ENCODE measurements at regions not wholly inside any gene's neighbourhood (a gene's known extent, or its start where the extent isn't known, plus 50 kb on each side); places are given as distances from the start of the nearest gene placed in this dataset.
"Not testable (repeated sequence)": the region's sequence is repeated elsewhere in the genome, so short reads cannot be mapped to it uniquely, and the experiment has no call there.

DNA sequence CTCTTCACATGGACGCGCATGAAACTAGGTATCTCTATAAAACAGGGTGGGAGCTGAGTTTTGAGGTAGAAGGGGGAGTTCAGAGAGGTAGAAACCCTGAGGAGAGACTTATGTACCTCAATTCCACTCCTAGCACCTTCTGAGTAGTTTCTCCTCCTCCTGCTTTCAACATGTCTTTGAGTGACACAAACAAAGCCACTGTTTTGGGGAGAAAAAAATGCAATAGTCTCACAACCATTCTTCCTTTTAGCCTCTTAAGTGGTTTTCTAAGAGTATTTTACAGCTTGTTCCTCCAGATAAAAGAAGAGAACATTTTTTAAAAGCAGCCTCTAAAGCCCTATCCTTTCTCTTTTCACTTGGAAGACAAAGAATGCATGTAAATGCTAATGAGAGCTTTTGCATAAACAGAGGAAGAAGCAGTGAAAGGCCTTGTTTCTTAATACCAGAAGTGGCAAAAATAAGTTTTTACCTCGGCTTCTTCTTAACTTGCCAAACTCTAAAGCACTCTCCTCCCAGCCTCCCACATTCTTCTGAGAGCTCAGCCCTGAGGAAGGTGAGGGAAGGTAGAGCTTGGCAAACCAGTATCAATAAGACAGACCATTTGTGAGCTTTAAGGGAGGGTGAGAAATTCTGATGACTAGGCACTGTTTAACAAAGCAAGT is 1304.4 kb upstream of the ACVR2A start:
- no peak for DNase-seq
- H3K4me1 ChIP-seq, result no peaks in the 10 kb centered on the region
- no peaks in the 10 kb centered on the region for H3K27me3 ChIP-seq
- no peaks in the 10 kb centered on the region for H3K9me3 ChIP-seq
- H3K4me3 ChIP-seq, result no peak overlapping the region
- TF ChIP-seq POLR2A (IDR thresholded peaks at IDR 0.05), result no peak
- TF ChIP-seq, protein P1, sequence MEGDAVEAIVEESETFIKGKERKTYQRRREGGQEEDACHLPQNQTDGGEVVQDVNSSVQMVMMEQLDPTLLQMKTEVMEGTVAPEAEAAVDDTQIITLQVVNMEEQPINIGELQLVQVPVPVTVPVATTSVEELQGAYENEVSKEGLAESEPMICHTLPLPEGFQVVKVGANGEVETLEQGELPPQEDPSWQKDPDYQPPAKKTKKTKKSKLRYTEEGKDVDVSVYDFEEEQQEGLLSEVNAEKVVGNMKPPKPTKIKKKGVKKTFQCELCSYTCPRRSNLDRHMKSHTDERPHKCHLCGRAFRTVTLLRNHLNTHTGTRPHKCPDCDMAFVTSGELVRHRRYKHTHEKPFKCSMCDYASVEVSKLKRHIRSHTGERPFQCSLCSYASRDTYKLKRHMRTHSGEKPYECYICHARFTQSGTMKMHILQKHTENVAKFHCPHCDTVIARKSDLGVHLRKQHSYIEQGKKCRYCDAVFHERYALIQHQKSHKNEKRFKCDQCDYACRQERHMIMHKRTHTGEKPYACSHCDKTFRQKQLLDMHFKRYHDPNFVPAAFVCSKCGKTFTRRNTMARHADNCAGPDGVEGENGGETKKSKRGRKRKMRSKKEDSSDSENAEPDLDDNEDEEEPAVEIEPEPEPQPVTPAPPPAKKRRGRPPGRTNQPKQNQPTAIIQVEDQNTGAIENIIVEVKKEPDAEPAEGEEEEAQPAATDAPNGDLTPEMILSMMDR (IDR thresholded peaks at IDR 0.05), result no peak
- no peak overlapping the region for H3K27ac ChIP-seq
- intact Hi-C loops (cut with DNase I; ENCODE audit: low total_unique reads), result no loop called here
- H3K36me3 ChIP-seq, result no peaks in the 10 kb centered on the region

DNA sequence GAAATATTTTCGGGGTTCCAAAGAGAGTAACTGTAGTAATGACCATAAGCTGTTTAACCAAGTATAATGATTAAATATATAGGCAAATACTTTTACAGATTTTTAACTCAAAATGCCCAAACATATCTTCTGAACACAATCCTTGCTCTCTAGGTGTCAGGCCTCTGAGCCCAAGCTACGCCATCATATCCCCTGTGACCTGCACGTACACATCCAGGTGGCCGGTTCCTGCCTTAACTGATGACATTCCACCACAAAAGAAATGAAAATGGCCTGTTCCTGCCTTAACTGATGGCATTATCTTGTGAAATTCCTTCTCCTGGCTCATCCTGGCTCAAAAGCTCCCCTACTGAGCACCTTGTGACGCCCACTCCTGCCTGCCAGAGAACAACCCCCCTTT is 1305.1 kb upstream of the ACVR2A start:
- H3K4me1 ChIP-seq; H3K4me3 ChIP-seq; H3K27me3 ChIP-seq; H3K36me3 ChIP-seq; intact Hi-C loops (cut with DNase I; ENCODE audit: low total_unique reads); H3K9me3 ChIP-seq; H3K27ac ChIP-seq; DNase-seq: not testable (repeated sequence)

DNA sequence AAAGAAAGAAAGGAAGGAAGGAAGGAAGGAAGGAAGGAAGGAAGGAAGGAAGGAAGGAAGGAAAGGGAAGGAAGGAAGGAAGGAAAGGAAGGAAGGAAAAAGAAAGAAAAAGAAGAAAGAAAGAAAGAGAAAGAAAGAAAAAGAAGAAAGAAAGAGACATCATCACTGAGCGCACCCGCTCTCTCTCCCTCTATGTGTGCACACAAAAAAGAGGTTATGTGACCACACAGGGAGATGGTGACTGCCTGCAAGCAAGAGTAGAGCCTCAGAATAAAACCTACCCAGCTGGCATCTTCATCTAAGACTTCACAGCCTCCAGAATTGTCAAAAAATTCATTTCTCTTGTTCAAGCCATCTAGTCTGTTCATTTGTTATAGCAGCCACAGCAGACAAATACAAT is 1307.4 kb upstream of the ACVR2A start:
- Histone ChIP-seq H3K4me1 (no peaks in the 10 kb centered on the region), H3K36me3 (no peaks in the 10 kb centered on the region), H3K9me3 (no peaks in the 10 kb centered on the region), H3K27ac (no peak overlapping the region), H3K4me3 (no peak overlapping the region), H3K27me3 (no peaks in the 10 kb centered on the region)
- intact Hi-C loops (cut with DNase I; ENCODE audit: low total_unique reads), result no loop called here
- no peak for DNase-seq
- TF ChIP-seq POLR2A (IDR thresholded peaks at IDR 0.05), result no peak
- TF ChIP-seq, protein P1 (IDR thresholded peaks at IDR 0.05), result no peak

DNA sequence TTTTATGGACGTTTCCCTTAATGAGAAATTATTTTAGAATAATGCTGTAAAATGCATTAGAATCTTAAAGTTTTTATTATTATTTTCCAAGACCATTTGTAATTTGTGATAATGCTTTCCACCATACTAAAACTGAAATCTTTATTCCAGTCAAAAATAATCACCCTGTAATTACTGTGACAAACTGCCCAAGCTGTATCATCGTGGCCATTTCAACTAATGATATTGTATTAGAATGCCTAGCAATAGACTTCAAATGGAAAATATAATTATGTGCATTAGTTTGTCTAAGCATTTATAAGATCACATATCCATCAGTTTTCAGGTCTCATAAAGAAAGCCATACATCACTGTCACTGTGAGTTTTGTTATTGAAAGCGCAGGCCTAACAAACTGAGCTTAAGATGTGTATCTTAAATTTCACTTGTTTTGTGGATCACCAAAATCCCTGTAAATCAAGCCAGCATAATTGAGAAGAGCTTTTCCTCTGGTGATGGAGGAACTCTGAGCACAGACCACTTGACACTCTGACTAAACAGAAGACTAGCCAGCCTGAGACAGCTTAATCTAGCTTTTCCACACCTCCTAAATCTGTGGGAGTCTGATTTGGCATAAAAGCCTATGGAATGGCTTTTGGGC is 1312.2 kb upstream of the ACVR2A start:
- H3K27ac ChIP-seq, result no peak overlapping the region
- no peak overlapping the region for H3K4me3 ChIP-seq
- H3K27me3 ChIP-seq, result no peaks in the 10 kb centered on the region
- H3K36me3 ChIP-seq, result no peaks in the 10 kb centered on the region
- DNase-seq, result no peak
- intact Hi-C loops (cut with DNase I; ENCODE audit: low total_unique reads), result no loop called here
- H3K4me1 ChIP-seq, result no peaks in the 10 kb centered on the region
- H3K9me3 ChIP-seq, result no peaks in the 10 kb centered on the region
- TF ChIP-seq POLR2A (IDR thresholded peaks at IDR 0.05), result no peak
- TF ChIP-seq, protein P1 (IDR thresholded peaks at IDR 0.05), result no peak

DNA sequence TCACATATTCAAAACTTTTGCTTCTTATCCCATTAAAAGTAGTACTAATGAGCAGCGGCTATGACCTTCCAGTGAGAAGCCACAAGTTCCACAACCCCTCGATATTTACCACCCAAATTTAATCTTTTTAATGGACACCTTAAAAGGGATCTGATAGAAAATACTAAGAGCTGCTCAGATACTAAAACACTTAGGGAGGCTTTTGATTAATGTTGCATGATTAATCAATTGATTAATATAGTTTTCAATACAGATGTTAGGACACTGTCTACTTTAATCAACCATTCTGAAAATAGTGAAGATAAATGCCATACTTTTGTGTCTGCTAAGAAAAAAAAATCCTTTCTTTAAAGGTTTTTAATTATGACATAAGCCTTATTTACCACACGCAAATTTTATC is 1312.8 kb upstream of the ACVR2A start:
- intact Hi-C loops (cut with DNase I; ENCODE audit: low total_unique reads), result no loop called here
- Histone ChIP-seq H3K4me3 (no peak overlapping the region), H3K9me3 (no peaks in the 10 kb centered on the region), H3K27ac (no peak overlapping the region), H3K36me3 (no peaks in the 10 kb centered on the region), H3K27me3 (no peaks in the 10 kb centered on the region), H3K4me1 (no peaks in the 10 kb centered on the region)
- TF ChIP-seq POLR2A (IDR thresholded peaks at IDR 0.05), result no peak
- TF ChIP-seq, protein P1 (IDR thresholded peaks at IDR 0.05), result no peak
- DNase-seq, result no peak

All from uterus (tissue), 3 donors.